IMR-90 (cell line): ENCODE measurements at regions not wholly inside any gene's neighbourhood (a gene's known extent, or its start where the extent isn't known, plus 50 kb on each side); places are given as distances from the start of the nearest gene placed in this dataset.

Experiments
- ATAC-seq: fragments of 200-7000 bp; cut with Tn5 transposase; 2 replicates; pipeline ENCODE4 v1.9.1; 2020; ENCODE audit warnings: low read depth, mild to moderate bottlenecking, moderate library complexity
- BruUV-seq: library from RNA; stranded (reverse); fragments of 400-500 nt; replicated peaks from 2 replicates; lab custom pipeline; 2021; lab: Mats Ljungman, UMichigan
- CTCF ChIA-PET: fragments of 300-600 bp; formaldehyde crosslinking; extraction: SDS; loops from one replicate; lab custom pipeline; 2021; ENCODE audit warnings: antibody characterized with exemption; lab: Yijun Ruan, JAX
- POLR2A ChIA-PET: fragments of 300-600 bp; sonication (Branson Sonifier 250); formaldehyde crosslinking; loops from one replicate; lab custom pipeline; 2022; ENCODE audit warnings: antibody characterized with exemption; ENCODE audit not compliant: unreplicated experiment; lab: Charles Lee
- DNase-seq: peaks from one replicate; pipeline ENCODE4 v3.0.0; 2013
- H2AFZ ChIP-seq: replicated peaks from 2 replicates; pipeline ENCODE3; 2013; ENCODE audit warnings: low read length, mild to moderate bottlenecking; ENCODE audit not compliant: poor library complexity
- H2AK5ac ChIP-seq: 2 replicates; pipeline ENCODE4 v1.6.1; 2013; ENCODE audit warnings: low read depth, low read length, inconsistent platforms
- H2AK9ac ChIP-seq: replicated peaks from 2 replicates; pipeline ENCODE3; 2013; ENCODE audit warnings: mild to moderate bottlenecking, low read depth, low read length, moderate library complexity; ENCODE audit not compliant: poor library complexity
- H2BK120ac ChIP-seq: 2 replicates; pipeline ENCODE4 v1.6.1; 2013; ENCODE audit warnings: low read depth, low read length, inconsistent platforms
- H2BK15ac ChIP-seq: 3 replicates; pipeline ENCODE4 v1.6.1; 2013; ENCODE audit warnings: low read depth, low read length, inconsistent platforms
- H2BK20ac ChIP-seq: 2 replicates; pipeline ENCODE4 v1.6.1; 2013; ENCODE audit warnings: low read depth, mild to moderate bottlenecking, inconsistent platforms, low read length, moderate library complexity
- H2BK5ac ChIP-seq: 2 replicates; pipeline ENCODE4 v1.6.1; 2013; ENCODE audit warnings: mild to moderate bottlenecking, low read depth, low read length, inconsistent platforms; ENCODE audit not compliant: poor library complexity, severe bottlenecking
- H3K14ac ChIP-seq: replicated peaks from 2 replicates; pipeline ENCODE4 v1.6.1; 2013; ENCODE audit warnings: low read depth, low read length, inconsistent platforms
- H3K18ac ChIP-seq: 2 replicates; pipeline ENCODE4 v1.6.1; 2013; ENCODE audit warnings: low read depth, low read length, control low read depth
- H3K23ac ChIP-seq: 2 replicates; pipeline ENCODE4 v1.6.1; 2013; ENCODE audit warnings: low read depth, low read length, inconsistent platforms
- H3K27ac ChIP-seq: 2 replicates; pipeline ENCODE4 v1.5.1; 2013; ENCODE audit warnings: mild to moderate bottlenecking, control low read depth, low read length; ENCODE audit not compliant: insufficient read depth
- H3K27me3 ChIP-seq: 2 replicates; pipeline ENCODE4 v1.6.1; 2013; ENCODE audit warnings: low read length; ENCODE audit not compliant: control insufficient read depth, insufficient read depth
- H3K36me3 ChIP-seq: 2 replicates; pipeline ENCODE4 v1.6.1; 2013; ENCODE audit warnings: low read length, mixed read lengths; ENCODE audit not compliant: control insufficient read depth, insufficient read depth
- H3K4ac ChIP-seq: 2 replicates; pipeline ENCODE4 v1.6.1; 2013; ENCODE audit warnings: low read depth, low read length, inconsistent platforms
- H3K4me1 ChIP-seq: 2 replicates; pipeline ENCODE4 v1.6.1; 2013; ENCODE audit warnings: low read length, mixed read lengths; ENCODE audit not compliant: control insufficient read depth, insufficient read depth
- H3K4me2 ChIP-seq: 2 replicates; pipeline ENCODE4 v1.6.1; 2013; ENCODE audit warnings: low read depth, mild to moderate bottlenecking, control low read depth, low read length, moderate library complexity
- H3K4me3 ChIP-seq: 2 replicates; pipeline ENCODE4 v1.5.1; 2013; ENCODE audit warnings: low read depth, mild to moderate bottlenecking, control low read depth, low read length, moderate library complexity; ENCODE audit not compliant: insufficient read depth
- H3K56ac ChIP-seq: 2 replicates; pipeline ENCODE4 v1.6.1; 2013; ENCODE audit warnings: low read length, inconsistent platforms; ENCODE audit not compliant: insufficient read depth; ENCODE audit errors: extremely low read depth
- H3K79me1 ChIP-seq, 2 experiments: 2 replicates each; pipeline ENCODE4 v1.6.1; 2013; ENCODE audit warnings: low read length in 2 of 2, inconsistent platforms in 1 of 2, low read depth in 1 of 2
- H3K9ac ChIP-seq: 2 replicates; pipeline ENCODE4 v1.6.1; 2013; ENCODE audit warnings: low read depth, low read length, control low read depth
- H3K9me1 ChIP-seq: 2 replicates; pipeline ENCODE4 v1.6.1; 2013; ENCODE audit warnings: low read length, inconsistent platforms; ENCODE audit not compliant: insufficient read depth
- H3K9me3 ChIP-seq: 2 replicates; pipeline ENCODE4 v1.6.1; 2013; ENCODE audit warnings: low read length; ENCODE audit not compliant: control insufficient read depth, insufficient read depth
- H4K20me1 ChIP-seq: 2 replicates; pipeline ENCODE4 v1.6.1; 2013; ENCODE audit warnings: low read length, inconsistent platforms; ENCODE audit not compliant: insufficient read depth
- H4K5ac ChIP-seq: 2 replicates; pipeline ENCODE4 v1.6.1; 2013; ENCODE audit warnings: mild to moderate bottlenecking, low read depth, low read length, control low read depth
- H4K8ac ChIP-seq, 2 experiments: 2 replicates each; pipeline ENCODE4 v1.6.1; 2013; ENCODE audit warnings: low read depth in 2 of 2, low read length in 2 of 2, control low read depth in 1 of 2, inconsistent platforms in 1 of 2
- H4K91ac ChIP-seq: 2 replicates; pipeline ENCODE4 v1.6.1; 2013; ENCODE audit warnings: low read depth, low read length, inconsistent platforms; ENCODE audit not compliant: insufficient read depth
- BHLHE40 ChIP-seq: fragments of 150-350 bp; IDR thresholded peaks from 2 replicates; pipeline ENCODE4 v1.6.1; 2016; ENCODE audit warnings: mild to moderate bottlenecking, low read depth, low read length
- CEBPB ChIP-seq: IDR thresholded peaks from 2 replicates; pipeline ENCODE4 v1.6.1; 2012; ENCODE audit warnings: low read depth, low read length, improper control_type of control experiment
- CHD1 ChIP-seq: IDR thresholded peaks from 2 replicates; pipeline ENCODE4 v1.6.1; 2012; ENCODE audit warnings: low read depth, low read length, improper control_type of control experiment
- FOS ChIP-seq: fragments of 150-350 bp; IDR thresholded peaks from 2 replicates; pipeline ENCODE4 v1.6.1; 2016; ENCODE audit warnings: low read depth, low read length
- MAFK ChIP-seq: IDR thresholded peaks from 2 replicates; pipeline ENCODE4 v1.6.1; 2012; ENCODE audit warnings: low read depth, low read length, improper control_type of control experiment
- MAZ ChIP-seq: IDR thresholded peaks from 2 replicates; pipeline ENCODE4 v1.6.1; 2012; ENCODE audit warnings: low read depth, mild to moderate bottlenecking, low read length, improper control_type of control experiment, moderate library complexity, borderline replicate concordance
- MXI1 ChIP-seq: IDR thresholded peaks from 2 replicates; pipeline ENCODE4 v1.6.1; 2012; ENCODE audit warnings: low read depth, mild to moderate bottlenecking, low read length, moderate library complexity, borderline replicate concordance
- NFE2L2 ChIP-seq: fragments of 150-350 bp; IDR thresholded peaks from 2 replicates; pipeline ENCODE4 v1.6.1; 2016; ENCODE audit warnings: low read depth, mild to moderate bottlenecking, low read length
- POLR2A ChIP-seq: IDR thresholded peaks from 2 replicates; pipeline ENCODE4 v1.6.1; 2012; ENCODE audit warnings: mild to moderate bottlenecking, low read depth, low read length
- RAD21 ChIP-seq: IDR thresholded peaks from 2 replicates; pipeline ENCODE4 v1.6.1; 2012; ENCODE audit warnings: low read length, improper control_type of control experiment
- RCOR1 ChIP-seq: IDR thresholded peaks from 2 replicates; pipeline ENCODE4 v1.6.1; 2012; ENCODE audit warnings: mild to moderate bottlenecking, low read length, improper control_type of control experiment; ENCODE audit not compliant: insufficient replicate concordance
- RFX5 ChIP-seq: IDR thresholded peaks from 2 replicates; pipeline ENCODE4 v1.8.0; 2012; ENCODE audit warnings: low read depth, mild to moderate bottlenecking, low read length, moderate library complexity
- SMC3 ChIP-seq: fragments of 150-350 bp; IDR thresholded peaks from 2 replicates; pipeline ENCODE4 v1.6.1; 2016; ENCODE audit warnings: low read depth, mild to moderate bottlenecking, antibody characterized with exemption, low read length, moderate library complexity
- WGBS, 2 experiments: methylation state at CpG; one replicate each; pipeline versions ENCODE4 v1.1.5 to v1.1.7; 2013; ENCODE audit warnings: missing lambda C conversion rate in 2 of 2; ENCODE audit not compliant: insufficient read length in 1 of 2; ENCODE audit errors: extremely low coverage in 2 of 2; 5-methylcytosine and 5-hydroxymethylcytosine counted together
- dilution Hi-C: fragments of 300-500 bp; cut with HindIII; formaldehyde crosslinking; loops from one replicate; pipeline ENCODE4 v1.14.3; 2018; ENCODE audit warnings: low sequenced_read_pairs; ENCODE audit not compliant: unreplicated experiment
- in situ Hi-C: fragments of 300-500 bp; cut with MboI; formaldehyde crosslinking; loops from 3 replicates; pipeline ENCODE4 v1.14.3; 2019; ENCODE audit warnings: low sequenced_read_pairs, inconsistent platforms, mixed read lengths
- intact Hi-C: fragments of 100-400 bp; cut with micrococcal nuclease; formaldehyde crosslinking; loops from 2 replicates; pipeline ENCODE4 v1.10.0; 2022
- TF ChIP-seq, protein P1 (sequence below): fragments of 150-350 bp; IDR thresholded peaks from 2 replicates; pipeline ENCODE4 v1.6.1; 2016; ENCODE audit warnings: low read depth, mild to moderate bottlenecking, low read length, moderate library complexity, borderline replicate concordance
- TF ChIP-seq, protein P2 (sequence below): conservative IDR thresholded peaks from 2 replicates; pipeline ENCODE4 v1.5.1; 2012; ENCODE audit warnings: mild to moderate bottlenecking, low read depth, low read length, improper control_type of control experiment
- TF ChIP-seq, protein P3 (sequence below): fragments of 150-350 bp; IDR thresholded peaks from 2 replicates; pipeline ENCODE4 v1.6.1; 2017; ENCODE audit warnings: mild to moderate bottlenecking, antibody characterized with exemption, low read length, low read depth

DNA sequence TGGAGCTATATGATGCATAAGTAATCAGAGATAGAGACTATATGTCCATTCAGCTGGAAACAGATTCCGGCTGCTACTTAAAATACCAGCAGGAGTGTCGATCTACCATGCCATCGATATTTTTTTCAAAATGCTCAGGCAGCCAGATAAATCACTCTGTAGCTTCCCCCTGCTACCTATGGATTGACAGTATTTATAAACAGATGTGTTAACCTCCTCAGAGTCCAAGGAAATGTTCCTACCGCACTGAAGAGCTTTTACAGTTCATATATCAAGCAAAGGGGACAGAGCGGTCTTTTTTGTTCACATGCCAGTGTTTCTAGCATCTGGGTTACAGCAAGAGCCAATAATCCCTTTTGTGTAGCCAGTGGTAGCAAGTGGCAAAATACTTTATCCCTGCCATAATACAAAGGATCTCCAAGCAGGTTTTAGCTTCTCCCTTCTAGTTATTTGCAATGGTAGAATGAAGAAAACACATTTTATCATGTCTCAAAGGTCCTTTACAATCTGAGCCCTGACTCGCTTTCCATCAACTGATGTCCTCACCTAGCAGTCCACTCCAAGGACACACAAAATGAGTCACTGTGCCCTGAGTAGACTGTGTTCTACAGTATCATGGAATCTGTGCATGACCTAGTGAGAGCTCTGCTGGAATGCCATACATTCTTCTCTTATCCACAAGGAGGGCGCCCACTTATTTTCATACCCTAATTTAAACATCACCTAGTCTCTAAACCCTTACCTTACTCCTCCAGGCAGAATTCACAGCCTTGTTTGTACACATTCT, 507.0 kb downstream of the TBL1XR1 start:
- Histone ChIP-seq H3K18ac (no peak overlapping the region), H2BK15ac (no peak overlapping the region), H4K8ac (no peak overlapping the region), H3K4me3 (no peak overlapping the region), H2AK9ac (no peak overlapping the region), H3K4me1 (no peaks in the 10 kb centered on the region), H2BK20ac (no peak overlapping the region), H3K9me3 (no peaks in the 10 kb centered on the region), H2BK120ac (no peak overlapping the region), H2AK5ac (no peak overlapping the region), H4K91ac (no peak overlapping the region), H4K5ac (no peak overlapping the region), H2BK5ac (no peak overlapping the region), H3K36me3 (no peaks in the 10 kb centered on the region), H3K56ac (no peak overlapping the region), H3K4me2 (no peak overlapping the region), H3K79me1 (no peaks in the 10 kb centered on the region), H3K27ac (no peak overlapping the region), H3K14ac (no peak overlapping the region), H3K9ac (no peak overlapping the region), H4K20me1 (no peaks in the 10 kb centered on the region), H2AFZ (no peak overlapping the region), H3K23ac (no peak overlapping the region), H3K9me1 (no peaks in the 10 kb centered on the region), H3K4ac (no peak overlapping the region), H3K27me3 (peaks cover 2% of the 10 kb centered on the region; the same call in 1 of the 2 replicates)
- DNase-seq (no peak), ATAC-seq (no peak)
- CTCF ChIA-PET: no interaction called here
- POLR2A ChIA-PET: no interaction called here
- BruUV-seq: no TSS peak
- in situ Hi-C loops (no loop called here), intact Hi-C loops (no loop called here), dilution Hi-C loops (no loop called here)
- TF ChIP-seq RAD21 (no peak), CEBPB (no peak), MXI1 (no peak), RFX5 (no peak), SMC3 (no peak), BHLHE40 (no peak), CHD1 (no peak), RCOR1 (no peak), NFE2L2 (no peak), POLR2A (no peak), FOS (no peak), MAFK (no peak), MAZ (no peak)
- TF ChIP-seq, protein P1, sequence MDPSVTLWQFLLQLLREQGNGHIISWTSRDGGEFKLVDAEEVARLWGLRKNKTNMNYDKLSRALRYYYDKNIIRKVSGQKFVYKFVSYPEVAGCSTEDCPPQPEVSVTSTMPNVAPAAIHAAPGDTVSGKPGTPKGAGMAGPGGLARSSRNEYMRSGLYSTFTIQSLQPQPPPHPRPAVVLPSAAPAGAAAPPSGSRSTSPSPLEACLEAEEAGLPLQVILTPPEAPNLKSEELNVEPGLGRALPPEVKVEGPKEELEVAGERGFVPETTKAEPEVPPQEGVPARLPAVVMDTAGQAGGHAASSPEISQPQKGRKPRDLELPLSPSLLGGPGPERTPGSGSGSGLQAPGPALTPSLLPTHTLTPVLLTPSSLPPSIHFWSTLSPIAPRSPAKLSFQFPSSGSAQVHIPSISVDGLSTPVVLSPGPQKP: no peak
- TF ChIP-seq, protein P2, sequence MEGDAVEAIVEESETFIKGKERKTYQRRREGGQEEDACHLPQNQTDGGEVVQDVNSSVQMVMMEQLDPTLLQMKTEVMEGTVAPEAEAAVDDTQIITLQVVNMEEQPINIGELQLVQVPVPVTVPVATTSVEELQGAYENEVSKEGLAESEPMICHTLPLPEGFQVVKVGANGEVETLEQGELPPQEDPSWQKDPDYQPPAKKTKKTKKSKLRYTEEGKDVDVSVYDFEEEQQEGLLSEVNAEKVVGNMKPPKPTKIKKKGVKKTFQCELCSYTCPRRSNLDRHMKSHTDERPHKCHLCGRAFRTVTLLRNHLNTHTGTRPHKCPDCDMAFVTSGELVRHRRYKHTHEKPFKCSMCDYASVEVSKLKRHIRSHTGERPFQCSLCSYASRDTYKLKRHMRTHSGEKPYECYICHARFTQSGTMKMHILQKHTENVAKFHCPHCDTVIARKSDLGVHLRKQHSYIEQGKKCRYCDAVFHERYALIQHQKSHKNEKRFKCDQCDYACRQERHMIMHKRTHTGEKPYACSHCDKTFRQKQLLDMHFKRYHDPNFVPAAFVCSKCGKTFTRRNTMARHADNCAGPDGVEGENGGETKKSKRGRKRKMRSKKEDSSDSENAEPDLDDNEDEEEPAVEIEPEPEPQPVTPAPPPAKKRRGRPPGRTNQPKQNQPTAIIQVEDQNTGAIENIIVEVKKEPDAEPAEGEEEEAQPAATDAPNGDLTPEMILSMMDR: no peak
- TF ChIP-seq, protein P3, sequence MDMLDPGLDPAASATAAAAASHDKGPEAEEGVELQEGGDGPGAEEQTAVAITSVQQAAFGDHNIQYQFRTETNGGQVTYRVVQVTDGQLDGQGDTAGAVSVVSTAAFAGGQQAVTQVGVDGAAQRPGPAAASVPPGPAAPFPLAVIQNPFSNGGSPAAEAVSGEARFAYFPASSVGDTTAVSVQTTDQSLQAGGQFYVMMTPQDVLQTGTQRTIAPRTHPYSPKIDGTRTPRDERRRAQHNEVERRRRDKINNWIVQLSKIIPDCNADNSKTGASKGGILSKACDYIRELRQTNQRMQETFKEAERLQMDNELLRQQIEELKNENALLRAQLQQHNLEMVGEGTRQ: no peak
- no CpG with 5 or more reads among the region's 7 CpGs for WGBS, 2 experiments
